IMR-90 (cell line): ENCODE measurements at regions not wholly inside any gene's neighbourhood (a gene's known extent, or its start where the extent isn't known, plus 50 kb on each side); places are given as distances from the start of the nearest gene placed in this dataset.

Source experiments
- BHLHE40 ChIP-seq: fragments of 150-350 bp; IDR thresholded peaks from 2 replicates; pipeline ENCODE4 v1.6.1; 2016; ENCODE audit warnings: mild to moderate bottlenecking, low read depth, low read length
- CEBPB ChIP-seq: IDR thresholded peaks from 2 replicates; pipeline ENCODE4 v1.6.1; 2012; ENCODE audit warnings: low read depth, low read length, improper control_type of control experiment
- CHD1 ChIP-seq: IDR thresholded peaks from 2 replicates; pipeline ENCODE4 v1.6.1; 2012; ENCODE audit warnings: low read depth, low read length, improper control_type of control experiment
- FOS ChIP-seq: fragments of 150-350 bp; IDR thresholded peaks from 2 replicates; pipeline ENCODE4 v1.6.1; 2016; ENCODE audit warnings: low read depth, low read length
- MAFK ChIP-seq: IDR thresholded peaks from 2 replicates; pipeline ENCODE4 v1.6.1; 2012; ENCODE audit warnings: low read depth, low read length, improper control_type of control experiment
- MAZ ChIP-seq: IDR thresholded peaks from 2 replicates; pipeline ENCODE4 v1.6.1; 2012; ENCODE audit warnings: low read depth, mild to moderate bottlenecking, low read length, improper control_type of control experiment, moderate library complexity, borderline replicate concordance
- MXI1 ChIP-seq: IDR thresholded peaks from 2 replicates; pipeline ENCODE4 v1.6.1; 2012; ENCODE audit warnings: low read depth, mild to moderate bottlenecking, low read length, moderate library complexity, borderline replicate concordance
- POLR2A ChIP-seq: IDR thresholded peaks from 2 replicates; pipeline ENCODE4 v1.6.1; 2012; ENCODE audit warnings: mild to moderate bottlenecking, low read depth, low read length
- RAD21 ChIP-seq: IDR thresholded peaks from 2 replicates; pipeline ENCODE4 v1.6.1; 2012; ENCODE audit warnings: low read length, improper control_type of control experiment
- RCOR1 ChIP-seq: IDR thresholded peaks from 2 replicates; pipeline ENCODE4 v1.6.1; 2012; ENCODE audit warnings: mild to moderate bottlenecking, low read length, improper control_type of control experiment; ENCODE audit not compliant: insufficient replicate concordance
- SMC3 ChIP-seq: fragments of 150-350 bp; IDR thresholded peaks from 2 replicates; pipeline ENCODE4 v1.6.1; 2016; ENCODE audit warnings: low read depth, mild to moderate bottlenecking, antibody characterized with exemption, low read length, moderate library complexity
- TF ChIP-seq, protein P1 (sequence below): conservative IDR thresholded peaks from 2 replicates; pipeline ENCODE4 v1.5.1; 2012; ENCODE audit warnings: mild to moderate bottlenecking, low read depth, low read length, improper control_type of control experiment
- TF ChIP-seq, protein P2 (sequence below): fragments of 150-350 bp; IDR thresholded peaks from 2 replicates; pipeline ENCODE4 v1.6.1; 2016; ENCODE audit warnings: low read depth, mild to moderate bottlenecking, low read length, moderate library complexity, borderline replicate concordance

DNA sequence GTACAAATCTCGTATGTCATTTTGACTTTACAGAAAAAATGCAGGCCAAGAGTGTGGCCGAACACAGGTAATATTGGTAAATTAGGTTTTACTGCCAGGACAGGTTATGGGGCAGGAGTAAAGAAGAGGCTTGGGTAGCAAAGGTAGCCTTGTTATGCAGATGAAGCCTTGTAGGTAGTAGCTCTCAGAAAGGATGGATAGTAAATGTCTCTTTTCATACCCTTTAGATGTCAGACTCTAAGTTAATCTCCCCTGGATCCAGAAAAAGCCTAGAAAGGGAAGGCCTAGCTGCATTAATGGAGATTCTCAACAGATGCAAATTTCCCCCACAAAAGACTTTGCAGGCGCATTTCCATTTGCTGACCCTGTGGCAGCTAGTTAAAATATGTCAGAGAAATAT, 1445.1 kb upstream of the CADM2 start:
- TF ChIP-seq, protein P1, sequence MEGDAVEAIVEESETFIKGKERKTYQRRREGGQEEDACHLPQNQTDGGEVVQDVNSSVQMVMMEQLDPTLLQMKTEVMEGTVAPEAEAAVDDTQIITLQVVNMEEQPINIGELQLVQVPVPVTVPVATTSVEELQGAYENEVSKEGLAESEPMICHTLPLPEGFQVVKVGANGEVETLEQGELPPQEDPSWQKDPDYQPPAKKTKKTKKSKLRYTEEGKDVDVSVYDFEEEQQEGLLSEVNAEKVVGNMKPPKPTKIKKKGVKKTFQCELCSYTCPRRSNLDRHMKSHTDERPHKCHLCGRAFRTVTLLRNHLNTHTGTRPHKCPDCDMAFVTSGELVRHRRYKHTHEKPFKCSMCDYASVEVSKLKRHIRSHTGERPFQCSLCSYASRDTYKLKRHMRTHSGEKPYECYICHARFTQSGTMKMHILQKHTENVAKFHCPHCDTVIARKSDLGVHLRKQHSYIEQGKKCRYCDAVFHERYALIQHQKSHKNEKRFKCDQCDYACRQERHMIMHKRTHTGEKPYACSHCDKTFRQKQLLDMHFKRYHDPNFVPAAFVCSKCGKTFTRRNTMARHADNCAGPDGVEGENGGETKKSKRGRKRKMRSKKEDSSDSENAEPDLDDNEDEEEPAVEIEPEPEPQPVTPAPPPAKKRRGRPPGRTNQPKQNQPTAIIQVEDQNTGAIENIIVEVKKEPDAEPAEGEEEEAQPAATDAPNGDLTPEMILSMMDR: no peak
- TF ChIP-seq CEBPB (no peak), POLR2A (no peak), CHD1 (no peak), MXI1 (no peak), RAD21 (no peak), FOS (no peak), MAFK (no peak), SMC3 (no peak), MAZ (no peak), RCOR1 (no peak), BHLHE40 (no peak)
- TF ChIP-seq, protein P2, sequence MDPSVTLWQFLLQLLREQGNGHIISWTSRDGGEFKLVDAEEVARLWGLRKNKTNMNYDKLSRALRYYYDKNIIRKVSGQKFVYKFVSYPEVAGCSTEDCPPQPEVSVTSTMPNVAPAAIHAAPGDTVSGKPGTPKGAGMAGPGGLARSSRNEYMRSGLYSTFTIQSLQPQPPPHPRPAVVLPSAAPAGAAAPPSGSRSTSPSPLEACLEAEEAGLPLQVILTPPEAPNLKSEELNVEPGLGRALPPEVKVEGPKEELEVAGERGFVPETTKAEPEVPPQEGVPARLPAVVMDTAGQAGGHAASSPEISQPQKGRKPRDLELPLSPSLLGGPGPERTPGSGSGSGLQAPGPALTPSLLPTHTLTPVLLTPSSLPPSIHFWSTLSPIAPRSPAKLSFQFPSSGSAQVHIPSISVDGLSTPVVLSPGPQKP: no peak
